Activated naive CD4-positive, alpha-beta T cell treated with anti-CD3 and anti-CD28 coated beads, Interleukin-2, amount 10 ng/mL, durations not matched to agents 7 days and 5 days (primary cell): ENCODE measurements at regions not wholly inside any gene's neighbourhood (a gene's known extent, or its start where the extent isn't known, plus 50 kb on each side); places are given as distances from the start of the nearest gene placed in this dataset.

ENCODE experiments used
- CTCF ChIA-PET: fragments of 350-600 bp; sonication (Branson Sonifier 250); formaldehyde crosslinking; loops from one replicate; lab custom pipeline; 2021; ENCODE audit warnings: antibody characterized with exemption; lab: Charles Lee
- DNase-seq: peaks from one replicate; pipeline ENCODE4 v3.0.0-alpha.2; 2020
- H3K27ac Mint-ChIP-seq: one replicate; pipeline ENCODE4 v1.8.0; 2021; ENCODE audit warnings: mild to moderate bottlenecking, moderate library complexity, mixed read lengths
- H3K27me3 Mint-ChIP-seq: one replicate; pipeline ENCODE4 v1.8.0; 2021; ENCODE audit warnings: mild to moderate bottlenecking, mixed read lengths
- H3K36me3 Mint-ChIP-seq: one replicate; pipeline ENCODE4 v1.8.0; 2021; ENCODE audit warnings: mixed read lengths
- H3K4me1 Mint-ChIP-seq: one replicate; pipeline ENCODE4 v1.8.0; 2021; ENCODE audit warnings: mixed read lengths
- H3K4me3 Mint-ChIP-seq: one replicate; pipeline ENCODE4 v1.8.0; 2021; ENCODE audit warnings: mild to moderate bottlenecking, moderate library complexity, mixed read lengths
- H3K9me3 Mint-ChIP-seq: one replicate; pipeline ENCODE4 v1.8.0; 2021; ENCODE audit warnings: mixed read lengths

DNA sequence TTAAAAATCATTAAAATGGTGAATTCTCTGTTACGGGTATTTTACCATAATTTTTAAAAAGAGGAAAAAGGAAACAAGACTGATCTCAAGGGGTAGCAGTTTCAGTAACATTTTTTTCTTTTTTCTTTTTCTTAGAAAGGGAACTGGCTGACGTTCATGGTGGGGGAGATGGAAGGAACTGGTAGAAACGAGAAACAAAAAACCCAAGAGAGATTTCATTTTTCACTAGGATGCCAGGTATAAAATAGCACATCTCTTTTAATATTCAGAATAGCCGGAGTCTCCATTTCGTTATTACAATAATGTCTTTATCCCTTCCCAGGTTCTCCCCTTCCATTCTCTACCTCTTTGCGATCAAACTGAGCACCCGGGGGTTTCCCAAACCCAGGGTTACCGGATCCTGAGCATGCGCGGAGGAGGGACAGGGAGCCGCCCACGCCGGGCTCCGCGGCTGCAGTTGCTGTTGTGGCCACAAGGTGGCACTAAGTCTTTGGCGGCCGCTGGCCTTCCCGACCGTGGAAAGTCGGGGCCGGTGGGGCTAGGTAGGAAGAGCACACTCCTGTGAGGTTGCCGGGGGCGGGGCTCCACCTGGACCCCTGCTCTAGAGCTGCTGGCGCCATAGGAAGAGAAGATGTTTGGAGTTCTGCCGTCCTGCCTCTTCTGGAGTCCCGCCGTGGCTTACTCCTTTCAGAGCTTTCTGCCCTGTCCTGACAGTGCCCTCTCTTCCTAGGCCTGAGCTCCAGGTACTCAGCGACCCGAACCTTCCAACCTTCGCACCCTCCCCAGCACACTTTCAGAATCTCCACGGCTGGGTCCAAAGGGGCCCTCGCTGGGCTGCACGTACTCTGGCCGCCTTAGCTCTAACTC lies 146.8 kb downstream of the SH3BGRL2 start:
- Mint-ChIP-seq H3K27ac (no peak overlapping the region), H3K4me1 (peaks cover 9% of the 10 kb centered on the region), H3K36me3 (no peaks in the 10 kb centered on the region), H3K27me3 (peaks cover 4% of the 10 kb centered on the region), H3K4me3 (peak overlapping the region; percentile 62), H3K9me3 (no peaks in the 10 kb centered on the region)
- peak; percentile 85 for DNase-seq
- CTCF ChIA-PET, result interaction anchor here (0.5 to 1.6 kb wide), 11 partner anchors 13 to 328 kb away, joined by 3 to 17 read pairs (median 5); no protein-coding TSS in a partner anchor

DNA sequence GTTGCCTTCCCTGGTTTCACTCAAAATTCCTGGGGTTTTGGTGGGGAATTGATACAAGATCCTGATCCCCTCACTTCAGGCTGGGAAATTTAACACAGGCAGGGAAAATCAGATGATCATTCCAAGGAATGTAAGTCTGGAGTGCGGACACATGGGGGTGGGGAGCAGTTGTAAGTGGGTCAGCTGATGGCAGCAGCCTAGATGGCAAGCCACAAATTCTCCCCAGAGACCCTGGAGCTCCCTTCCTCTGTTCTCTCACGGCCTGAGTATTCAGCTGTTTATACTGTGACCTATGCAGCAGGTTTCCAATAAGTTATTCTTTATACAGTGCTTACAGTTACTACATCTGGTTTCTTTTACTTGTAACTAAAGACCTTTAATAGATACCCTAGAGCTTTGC lies 144.9 kb downstream of the SH3BGRL2 start:
- H3K9me3 Mint-ChIP-seq, result no peaks in the 10 kb centered on the region
- peaks cover 4% of the 10 kb centered on the region for H3K27me3 Mint-ChIP-seq
- no peak overlapping the region for H3K4me3 Mint-ChIP-seq
- peaks cover 9% of the 10 kb centered on the region for H3K4me1 Mint-ChIP-seq
- no peak overlapping the region for H3K27ac Mint-ChIP-seq
- CTCF ChIA-PET, result interaction anchor here (3.2 kb wide), 1 partner anchor 93 kb away, joined by 13 read pairs; no protein-coding TSS in a partner anchor
- no peak for DNase-seq
- H3K36me3 Mint-ChIP-seq, result no peaks in the 10 kb centered on the region

DNA sequence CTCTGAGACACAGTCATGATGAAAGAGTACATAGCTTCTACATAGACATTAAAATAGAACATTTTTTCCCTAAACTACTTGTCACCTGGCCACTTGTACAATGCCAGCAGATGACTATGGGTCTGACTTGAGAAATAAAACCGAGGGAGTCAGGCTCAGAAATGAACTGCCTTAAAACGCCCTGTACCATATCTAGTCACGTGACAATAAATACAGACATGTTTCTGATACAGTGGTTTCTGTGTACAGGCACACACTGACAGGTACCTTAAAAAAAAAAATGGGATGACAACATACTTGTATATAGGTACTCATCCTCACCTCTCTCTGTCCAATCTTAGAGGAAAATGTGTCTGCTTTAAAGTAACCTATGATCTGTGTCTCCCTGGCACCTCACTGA lies 144.1 kb downstream of the SH3BGRL2 start:
- no peak overlapping the region for H3K4me3 Mint-ChIP-seq
- no peaks in the 10 kb centered on the region for H3K9me3 Mint-ChIP-seq
- no peaks in the 10 kb centered on the region for H3K36me3 Mint-ChIP-seq
- CTCF ChIA-PET, result interaction anchor here (3.2 kb wide), 1 partner anchor 94 kb away, joined by 13 read pairs; no protein-coding TSS in a partner anchor
- peaks cover 4% of the 10 kb centered on the region for H3K27me3 Mint-ChIP-seq
- H3K27ac Mint-ChIP-seq, result no peak overlapping the region
- DNase-seq, result no peak
- peaks cover 9% of the 10 kb centered on the region for H3K4me1 Mint-ChIP-seq

DNA sequence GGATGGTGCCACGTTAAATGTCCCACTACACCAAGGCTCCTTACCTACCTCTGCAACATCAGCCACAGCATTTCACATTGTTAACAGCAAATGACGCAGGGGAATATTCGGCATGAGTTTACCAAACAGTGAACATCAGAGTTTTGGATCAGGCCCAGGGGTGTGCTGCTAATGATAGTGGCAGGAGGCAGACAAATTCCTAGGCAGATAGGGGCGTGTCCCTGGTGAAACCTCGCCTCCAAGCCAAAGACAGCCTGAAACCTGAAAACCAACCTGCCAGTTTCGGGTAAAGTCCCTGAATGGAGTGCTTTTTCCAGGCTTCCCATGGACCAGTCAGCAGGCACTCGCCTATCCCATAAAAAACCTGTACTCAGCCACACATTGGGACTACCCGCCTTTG lies 133.6 kb downstream of the SH3BGRL2 start:
- CTCF ChIA-PET, result no interaction called here
- Mint-ChIP-seq H3K27ac (no peak overlapping the region), H3K4me3 (no peak overlapping the region), H3K27me3 (no peaks in the 10 kb centered on the region), H3K4me1 (no peaks in the 10 kb centered on the region), H3K36me3 (no peaks in the 10 kb centered on the region), H3K9me3 (peaks cover 2% of the 10 kb centered on the region)
- no peak for DNase-seq

DNA sequence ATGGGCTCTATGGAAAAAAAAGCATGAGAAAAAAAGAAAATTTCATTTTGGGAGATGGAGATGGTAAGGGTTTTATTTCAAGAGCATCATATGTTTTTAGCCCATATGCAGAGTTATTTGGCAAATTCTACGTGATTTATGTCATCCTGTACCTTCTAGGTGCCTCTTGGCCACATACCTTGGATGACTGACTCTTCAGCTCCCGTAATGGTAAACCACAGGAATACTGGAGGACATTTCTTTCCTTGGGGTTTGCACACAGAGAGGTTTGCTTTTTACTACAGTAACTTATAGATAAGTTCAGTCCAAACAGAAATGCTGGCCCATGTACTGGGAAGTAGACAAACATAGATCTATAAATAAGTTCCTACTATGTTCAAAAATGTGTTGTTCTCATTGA lies 132.2 kb downstream of the SH3BGRL2 start:
- Mint-ChIP-seq H3K4me1 (no peaks in the 10 kb centered on the region), H3K36me3 (no peaks in the 10 kb centered on the region), H3K4me3 (no peak overlapping the region), H3K27ac (no peak overlapping the region), H3K27me3 (no peaks in the 10 kb centered on the region), H3K9me3 (no peaks in the 10 kb centered on the region)
- CTCF ChIA-PET, result interaction anchor here (0.9 kb wide), 1 partner anchor 19 kb away, joined by 3 read pairs; no protein-coding TSS in a partner anchor
- DNase-seq, result no peak

DNA sequence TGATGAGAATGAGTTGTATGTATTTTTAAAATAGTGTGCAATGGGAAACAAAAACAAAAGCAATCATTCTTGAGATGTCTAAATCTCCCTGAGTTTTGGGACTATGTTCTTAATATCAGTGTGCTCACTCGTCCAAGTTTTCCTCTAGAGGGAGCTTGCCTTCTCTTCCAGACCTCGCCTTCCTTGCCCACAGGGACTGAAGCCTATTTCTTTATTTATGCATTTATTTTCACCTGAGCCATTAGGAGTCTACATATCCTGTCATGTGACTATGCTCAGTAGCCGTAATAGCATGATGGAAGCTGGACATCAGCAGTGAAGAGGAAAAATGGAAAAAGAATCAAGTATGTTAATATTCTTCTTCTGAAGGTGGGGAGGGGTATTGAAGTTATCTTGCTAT lies 131.2 kb downstream of the SH3BGRL2 start:
- DNase-seq, result no peak
- H3K4me3 Mint-ChIP-seq, result no peak overlapping the region

DNA sequence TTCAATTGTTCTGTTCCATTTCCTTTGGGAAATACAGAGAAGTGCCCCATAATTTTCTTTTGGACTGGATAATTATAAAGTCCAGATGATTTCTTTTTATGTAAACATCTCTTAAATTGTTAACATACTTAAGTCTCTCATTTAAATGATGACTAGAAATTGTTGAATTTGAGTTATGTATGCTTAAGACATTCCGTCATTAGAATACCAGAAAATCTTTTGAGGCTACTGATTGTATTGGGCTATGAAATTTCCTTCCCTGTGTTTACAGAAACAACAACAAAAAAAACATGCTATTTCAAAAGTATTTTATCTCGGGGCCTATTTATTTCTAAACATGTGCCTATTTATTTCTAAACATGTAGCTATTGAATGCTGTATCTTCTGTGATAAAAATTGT lies 125.4 kb downstream of the SH3BGRL2 start:
- no peak overlapping the region for H3K27ac Mint-ChIP-seq
- CTCF ChIA-PET, result no interaction called here
- H3K27me3 Mint-ChIP-seq, result peaks cover 12% of the 10 kb centered on the region

More for the DNA sequence above, 131.2 kb downstream of the SH3BGRL2 start:
- Mint-ChIP-seq H3K36me3 (no peaks in the 10 kb centered on the region), H3K27ac (no peak overlapping the region), H3K4me1 (no peaks in the 10 kb centered on the region), H3K9me3 (no peaks in the 10 kb centered on the region), H3K27me3 (no peaks in the 10 kb centered on the region)
- CTCF ChIA-PET, result interaction anchor here (0.9 kb wide), 1 partner anchor 18 kb away, joined by 3 read pairs; no protein-coding TSS in a partner anchor

DNA sequence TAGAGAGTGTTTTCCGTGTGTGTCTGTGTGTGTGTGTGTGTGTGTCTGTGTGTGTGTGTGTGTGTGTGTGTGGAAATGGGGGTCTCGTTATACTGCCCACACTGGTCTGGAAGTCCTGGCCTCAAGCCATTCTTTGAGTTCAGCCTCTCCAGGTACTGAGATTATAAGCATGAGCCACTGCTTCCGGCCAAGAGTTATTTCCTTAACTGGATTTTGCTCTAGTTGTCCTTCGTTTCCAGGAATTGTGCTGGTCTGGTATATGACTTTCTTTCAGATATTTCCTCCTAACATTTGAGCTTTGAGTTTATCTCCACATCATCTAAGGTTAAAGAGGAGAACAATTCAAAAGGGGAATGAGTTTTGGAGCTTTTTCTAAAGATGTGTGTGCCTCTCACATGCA lies 124.8 kb downstream of the SH3BGRL2 start:
- no peaks in the 10 kb centered on the region for H3K4me1 Mint-ChIP-seq
- no peak overlapping the region for H3K4me3 Mint-ChIP-seq
- H3K27me3 Mint-ChIP-seq, result peaks cover 12% of the 10 kb centered on the region
- H3K27ac Mint-ChIP-seq, result no peak overlapping the region
- H3K9me3 Mint-ChIP-seq, result no peaks in the 10 kb centered on the region
- DNase-seq, result no peak
- CTCF ChIA-PET, result no interaction called here
- H3K36me3 Mint-ChIP-seq, result no peaks in the 10 kb centered on the region

More for the DNA sequence above, 125.4 kb downstream of the SH3BGRL2 start:
- no peaks in the 10 kb centered on the region for H3K36me3 Mint-ChIP-seq
- DNase-seq, result no peak
- no peaks in the 10 kb centered on the region for H3K4me1 Mint-ChIP-seq
- no peaks in the 10 kb centered on the region for H3K9me3 Mint-ChIP-seq
- H3K4me3 Mint-ChIP-seq, result no peak overlapping the region
